ENCODE measurements at regions not wholly inside any gene's neighbourhood (a gene's known extent, or its start where the extent isn't known, plus 50 kb on each side); places are given as distances from the start of the nearest gene placed in this dataset.

DNA sequence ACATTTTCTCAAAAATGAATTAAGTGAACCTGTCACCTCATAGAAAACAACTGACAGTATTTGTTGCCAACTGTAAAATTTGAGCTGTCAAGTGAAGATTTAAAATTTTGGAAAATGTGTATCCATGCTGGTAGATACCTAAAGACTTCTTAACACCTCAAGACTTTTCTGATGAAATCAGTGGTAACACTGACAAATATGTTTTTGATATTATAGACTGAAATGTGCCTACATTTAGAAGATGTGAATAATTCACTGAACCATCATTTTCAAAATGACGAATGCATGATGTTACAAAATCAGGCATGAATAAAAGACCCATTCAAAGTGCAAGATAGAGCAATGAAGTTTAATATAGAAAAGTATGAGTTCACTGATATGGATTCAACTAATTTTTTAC, 51.5 kb upstream of the ASPRV1 start:
- TF ChIP-seq, protein P1, sequence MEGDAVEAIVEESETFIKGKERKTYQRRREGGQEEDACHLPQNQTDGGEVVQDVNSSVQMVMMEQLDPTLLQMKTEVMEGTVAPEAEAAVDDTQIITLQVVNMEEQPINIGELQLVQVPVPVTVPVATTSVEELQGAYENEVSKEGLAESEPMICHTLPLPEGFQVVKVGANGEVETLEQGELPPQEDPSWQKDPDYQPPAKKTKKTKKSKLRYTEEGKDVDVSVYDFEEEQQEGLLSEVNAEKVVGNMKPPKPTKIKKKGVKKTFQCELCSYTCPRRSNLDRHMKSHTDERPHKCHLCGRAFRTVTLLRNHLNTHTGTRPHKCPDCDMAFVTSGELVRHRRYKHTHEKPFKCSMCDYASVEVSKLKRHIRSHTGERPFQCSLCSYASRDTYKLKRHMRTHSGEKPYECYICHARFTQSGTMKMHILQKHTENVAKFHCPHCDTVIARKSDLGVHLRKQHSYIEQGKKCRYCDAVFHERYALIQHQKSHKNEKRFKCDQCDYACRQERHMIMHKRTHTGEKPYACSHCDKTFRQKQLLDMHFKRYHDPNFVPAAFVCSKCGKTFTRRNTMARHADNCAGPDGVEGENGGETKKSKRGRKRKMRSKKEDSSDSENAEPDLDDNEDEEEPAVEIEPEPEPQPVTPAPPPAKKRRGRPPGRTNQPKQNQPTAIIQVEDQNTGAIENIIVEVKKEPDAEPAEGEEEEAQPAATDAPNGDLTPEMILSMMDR (IDR thresholded peaks at IDR 0.05) = no peak
- TF ChIP-seq POLR2A (IDR thresholded peaks at IDR 0.05) = no peak

Measured in breast epithelium (tissue), 3 donors.